Stimulated activated CD4-positive, alpha-beta T cell treated with anti-CD3 and anti-CD28 coated beads, Interleukin-4, amount 100 ng/mL, for 48 hours (primary cell): ENCODE measurements at regions not wholly inside any gene's neighbourhood (a gene's known extent, or its start where the extent isn't known, plus 50 kb on each side); places are given as distances from the start of the nearest gene placed in this dataset.
"Not testable (repeated sequence)": the region's sequence is repeated elsewhere in the genome, so short reads cannot be mapped to it uniquely, and the experiment has no call there.

Experiments used
- DNase-seq, 2 donors: peaks; one replicate each; pipeline ENCODE4 v3.0.0-alpha.2; 2020; ENCODE audit warnings: low read depth in 2 of 2

- DNase-seq: no peak
Measured at GRCh38 chr5:99316484-99316883, 387.7 kb upstream of the CHD1 start.

- no peak for DNase-seq
Measured at GRCh38 chr5:99315413-99316183, 386.8 kb upstream of the CHD1 start.

GRCh38 chr5:99314721-99315120, 385.9 kb upstream of the CHD1 start:
- no peak for DNase-seq

GRCh38 chr5:99308131-99308530, 379.3 kb upstream of the CHD1 start:
- DNase-seq: no peak

GRCh38 chr5:99305045-99305580, 376.3 kb upstream of the CHD1 start:
- no peak for DNase-seq

GRCh38 chr5:99285606-99286005, 356.8 kb upstream of the CHD1 start:
- DNase-seq: no peak

- DNase-seq: no peak
Measured at GRCh38 chr5:99275128-99275527, 346.3 kb upstream of the CHD1 start.

- DNase-seq: no peak
Measured at GRCh38 chr5:99272576-99272975, 343.8 kb upstream of the CHD1 start.

- no peak for DNase-seq
Measured at GRCh38 chr5:99258819-99259218, 330.0 kb upstream of the CHD1 start.

- no peak for DNase-seq
Measured at GRCh38 chr5:99248066-99248465, 319.3 kb upstream of the CHD1 start.

- no peak for DNase-seq
Measured at GRCh38 chr5:99247346-99247745, 318.5 kb upstream of the CHD1 start.

- no peak for DNase-seq
Measured at GRCh38 chr5:99243111-99243510, 314.3 kb upstream of the CHD1 start.

- no peak for DNase-seq
Measured at GRCh38 chr5:99239826-99240360, 311.1 kb upstream of the CHD1 start.

- DNase-seq: no peak
Measured at GRCh38 chr5:99191206-99191745, 262.5 kb upstream of the CHD1 start.

GRCh38 chr5:99187611-99188010, 258.8 kb upstream of the CHD1 start:
- DNase-seq: no peak

- DNase-seq: no peak
Measured at GRCh38 chr5:99179206-99179605, 250.4 kb upstream of the CHD1 start.

GRCh38 chr5:99177796-99178195, 249.0 kb upstream of the CHD1 start:
- no peak for DNase-seq

- no peak for DNase-seq
Measured at GRCh38 chr5:99176186-99176585, 247.4 kb upstream of the CHD1 start.

GRCh38 chr5:99169309-99169708, 240.5 kb upstream of the CHD1 start:
- DNase-seq: no peak

GRCh38 chr5:99161538-99161937, 232.7 kb upstream of the CHD1 start:
- not testable (repeated sequence) for DNase-seq

- no peak for DNase-seq
Measured at GRCh38 chr5:99156688-99157087, 227.9 kb upstream of the CHD1 start.

GRCh38 chr5:99143283-99143795, 214.5 kb upstream of the CHD1 start:
- DNase-seq: not testable (repeated sequence)

- DNase-seq: no peak
Measured at GRCh38 chr5:99141534-99142128, 212.8 kb upstream of the CHD1 start.
